ENCODE measurements at regions not wholly inside any gene's neighbourhood (a gene's known extent, or its start where the extent isn't known, plus 50 kb on each side); places are given as distances from the start of the nearest gene placed in this dataset.

GRCh38 chr10:124262234-124262865 lies 156.4 kb downstream of the OAT start:
- TF ChIP-seq CTCF (IDR thresholded peaks at IDR 0.05) (peak in 1 of 4 experiments; percentile 45), POLR2AphosphoS5 (IDR thresholded peaks at IDR 0.05) (no peak), POLR2A (IDR thresholded peaks at IDR 0.05) (no peak)

Data from gastroesophageal sphincter (tissue), 3 donors.